HepG2 (cell line): ENCODE measurements at regions not wholly inside any gene's neighbourhood (a gene's known extent, or its start where the extent isn't known, plus 50 kb on each side); places are given as distances from the start of the nearest gene placed in this dataset.

ENCODE experiments used
- ATAC-seq: fragments of 200-7000 bp; cut with Tn5 transposase; 3 replicates; pipeline ENCODE4 v1.9.1; 2020; ENCODE audit warnings: mild to moderate bottlenecking, moderate library complexity
- BruUV-seq: library from RNA; stranded (reverse); fragments of 400-500 nt; replicated peaks from 2 replicates; lab custom pipeline; 2021; lab: Mats Ljungman, UMichigan
- CTCF ChIA-PET: fragments of 300-600 bp; formaldehyde crosslinking; extraction: SDS; loops from one replicate; lab custom pipeline; 2021; ENCODE audit warnings: low total read pairs, inconsistent platforms, low intra/inter-chr PET ratio; lab: Yijun Ruan, JAX
- POLR2A ChIA-PET: fragments of 350-600 bp; sonication (Branson Sonifier 250); formaldehyde crosslinking; loops from one replicate; lab custom pipeline; 2020; ENCODE audit warnings: antibody characterized with exemption, inconsistent platforms; lab: Yijun Ruan, JAX
- DNase-seq: peaks from one replicate; pipeline ENCODE4 v3.0.0-alpha.2; 2015; ENCODE audit warnings: low spot score
- FAIRE-seq: peaks from 3 replicates; lab custom pipeline; 2011; peaks lifted over from hg19 to GRCh38; lab: Jason Lieb, UNC
- H2AFZ ChIP-seq: one replicate; pipeline ENCODE4 v1.6.1; 2011; ENCODE audit warnings: low read length, inconsistent platforms
- H3K27ac ChIP-seq: fragments of 300-600 bp; 3 replicates; pipeline ENCODE4 v1.8.0; 2011; ENCODE audit warnings: mixed run types, mild to moderate bottlenecking, mixed read lengths, low read length, inconsistent platforms; ENCODE audit not compliant: insufficient read depth; ENCODE audit errors: extremely low read length
- H3K27me3 ChIP-seq, 2 experiments: fragments of 200-600 bp in 1 of 2; 2 replicates in 1 of 2; 3 replicates in 1 of 2; pipeline versions ENCODE4 v1.6.0 to v1.8.0; 2011; ENCODE audit warnings: low read length in 2 of 2, mild to moderate bottlenecking in 2 of 2, moderate library complexity in 2 of 2, inconsistent platforms in 1 of 2; ENCODE audit not compliant: insufficient read depth in 2 of 2, control insufficient read depth in 1 of 2
- H3K36me3 ChIP-seq, 2 experiments: fragments of 200-600 bp in 1 of 2; replicated peaks in 1 of 2; 2 replicates in 1 of 2; 3 replicates in 1 of 2; pipeline versions ENCODE4 v1.5.1 to v1.8.0; 2011; ENCODE audit warnings: low read length in 2 of 2, inconsistent platforms in 1 of 2; ENCODE audit not compliant: insufficient read depth in 2 of 2, control insufficient read depth in 1 of 2
- H3K4me1 ChIP-seq: 2 replicates; pipeline ENCODE4 v1.5.1; 2012; ENCODE audit warnings: low read length, inconsistent platforms; ENCODE audit not compliant: insufficient read depth
- H3K4me2 ChIP-seq: 2 replicates; pipeline ENCODE4 v1.6.0; 2011; ENCODE audit warnings: low read depth, low read length, inconsistent platforms
- H3K4me3 ChIP-seq, 3 experiments: fragments of 200-600 bp in 1 of 3; sonication (generic), shearing (Covaris generic) in 1 of 3; replicated peaks in 1 of 3; 2 replicates each; pipeline ENCODE4 v1.5.1; 2011 to 2016; ENCODE audit warnings: low read length in 3 of 3, inconsistent platforms in 2 of 3, low read depth in 2 of 3, mild to moderate bottlenecking in 2 of 3, control low read depth in 1 of 3, mixed read lengths in 1 of 3; ENCODE audit not compliant: insufficient read depth in 1 of 3
- H3K79me2 ChIP-seq: one replicate; pipeline ENCODE4 v1.6.1; 2011; ENCODE audit warnings: low read length, inconsistent platforms; ENCODE audit not compliant: insufficient read depth
- H3K9ac ChIP-seq: 2 replicates; pipeline ENCODE4 v1.6.0; 2011; ENCODE audit warnings: mild to moderate bottlenecking, low read depth, low read length, inconsistent platforms; ENCODE audit not compliant: insufficient read depth
- H3K9me3 ChIP-seq: 2 replicates; pipeline ENCODE4 v1.5.1; 2012; ENCODE audit warnings: mild to moderate bottlenecking, low read length
- H4K20me1 ChIP-seq: 2 replicates; pipeline ENCODE4 v1.6.0; 2011; ENCODE audit warnings: inconsistent platforms, mild to moderate bottlenecking, low read length, moderate library complexity; ENCODE audit not compliant: insufficient read depth
- ATRX ChIP-seq: sonication (generic); formaldehyde crosslinking; IDR thresholded peaks from 2 replicates; pipeline ENCODE4 v1.4.0; 2020; ENCODE audit warnings: missing genetic modification reagents, borderline replicate concordance
- BHLHE40 ChIP-seq: IDR thresholded peaks from 2 replicates; pipeline ENCODE4 v1.6.1; 2011; ENCODE audit warnings: low read length, improper control_type of control experiment
- GABPA ChIP-seq, 2 experiments: IDR thresholded peaks; 2 replicates each; pipeline ENCODE4 v1.6.1; 2011 to 2016; ENCODE audit warnings: low read depth in 2 of 2, low read length in 1 of 2, missing biosample characterization in 1 of 2, missing genetic modification characterization in 1 of 2
- GATAD1 ChIP-seq: IDR thresholded peaks from 2 replicates; pipeline ENCODE4 v1.6.1; 2016; ENCODE audit warnings: missing genetic modification reagents, missing compliant biosample characterization
- KMT2A ChIP-seq: sonication (generic); formaldehyde crosslinking; IDR thresholded peaks from 2 replicates; pipeline ENCODE4 v1.4.0; 2020; ENCODE audit warnings: missing genetic modification reagents
- PHF21A ChIP-seq: sonication (generic); formaldehyde crosslinking; IDR thresholded peaks from 2 replicates; pipeline ENCODE4 v1.5.0; 2020; ENCODE audit warnings: mild to moderate bottlenecking, missing genetic modification reagents
- REPIN1 ChIP-seq: sonication (generic); formaldehyde crosslinking; IDR thresholded peaks from 2 replicates; pipeline ENCODE4 v1.8.0; 2022; ENCODE audit warnings: missing genetic modification reagents, low read depth, mild to moderate bottlenecking, borderline replicate concordance
- RFXAP ChIP-seq: sonication (generic); formaldehyde crosslinking; IDR thresholded peaks from 2 replicates; pipeline ENCODE4 v1.4.0; 2020; ENCODE audit warnings: missing genetic modification reagents, borderline replicate concordance
- SKI ChIP-seq: fragments of 450-650 bp; IDR thresholded peaks from one replicate; pipeline ENCODE4 v1.6.1; 2018; ENCODE audit warnings: mild to moderate bottlenecking; ENCODE audit not compliant: partially characterized antibody
- SYNCRIP ChIP-seq: fragments of 200-400 bp; formaldehyde crosslinking; IDR thresholded peaks from 2 replicates; pipeline ENCODE4 v1.6.1; 2018; ENCODE audit warnings: mild to moderate bottlenecking, low read depth, low read length; ENCODE audit not compliant: insufficient read depth
- U2AF1 ChIP-seq: fragments of 200-400 bp; formaldehyde crosslinking; optimal IDR thresholded peaks from 2 replicates; pipeline ENCODE3; 2017; ENCODE audit warnings: mild to moderate bottlenecking, low read depth, low read length
- XRCC5 ChIP-seq: fragments of 200-400 bp; formaldehyde crosslinking; optimal IDR thresholded peaks from 2 replicates; pipeline ENCODE3; 2017; ENCODE audit warnings: mild to moderate bottlenecking, low read length
- ZNF660 ChIP-seq: sonication (generic); formaldehyde crosslinking; IDR thresholded peaks from 2 replicates; pipeline ENCODE4 v1.5.1; 2020; ENCODE audit warnings: mild to moderate bottlenecking, low read depth, missing genetic modification reagents, borderline replicate concordance
- ZNF720 ChIP-seq: sonication (generic); formaldehyde crosslinking; IDR thresholded peaks from 2 replicates; pipeline ENCODE4 v1.4.0; 2020; ENCODE audit warnings: missing genetic modification reagents
- ZSCAN9 ChIP-seq: IDR thresholded peaks from 2 replicates; pipeline ENCODE4 v1.6.1; 2016; ENCODE audit warnings: borderline replicate concordance
- in situ Hi-C: cut with HindIII; loops from 2 replicates; pipeline ENCODE4 v1.10.0; 2017; ENCODE audit warnings: low pct_unique_long_range_greater_than_20kb; ENCODE audit not compliant: extremely low pct_ligation_motif_present
- intact Hi-C: fragments of 100-400 bp; cut with micrococcal nuclease; formaldehyde crosslinking; loops from one replicate; pipeline ENCODE4 v1.10.0; 2022; ENCODE audit not compliant: unreplicated experiment
- TF ChIP-seq, protein P1 (sequence below): sonication (generic); formaldehyde crosslinking; IDR thresholded peaks from 2 replicates; pipeline ENCODE4 v1.8.1; 2023; ENCODE audit warnings: missing genetic modification reagents, mild to moderate bottlenecking, borderline replicate concordance
- TF ChIP-seq, protein P2 (sequence below), 2 experiments: IDR thresholded peaks; 2 replicates each; pipeline ENCODE4 v1.6.1; 2011 to 2012; ENCODE audit warnings: low read length in 2 of 2, borderline replicate concordance in 1 of 2, low read depth in 1 of 2, mild to moderate bottlenecking in 1 of 2, moderate library complexity in 1 of 2
- TF ChIP-seq, protein P3 (sequence below): sonication (generic); formaldehyde crosslinking; IDR thresholded peaks from 2 replicates; pipeline ENCODE4 v1.8.0; 2022; ENCODE audit warnings: mild to moderate bottlenecking, missing genetic modification reagents, moderate library complexity
- TF ChIP-seq, protein P4 (sequence below): sonication (generic); formaldehyde crosslinking; IDR thresholded peaks from 2 replicates; pipeline ENCODE4 v1.5.1; 2020; ENCODE audit warnings: mild to moderate bottlenecking, missing genetic modification reagents, moderate library complexity

DNA sequence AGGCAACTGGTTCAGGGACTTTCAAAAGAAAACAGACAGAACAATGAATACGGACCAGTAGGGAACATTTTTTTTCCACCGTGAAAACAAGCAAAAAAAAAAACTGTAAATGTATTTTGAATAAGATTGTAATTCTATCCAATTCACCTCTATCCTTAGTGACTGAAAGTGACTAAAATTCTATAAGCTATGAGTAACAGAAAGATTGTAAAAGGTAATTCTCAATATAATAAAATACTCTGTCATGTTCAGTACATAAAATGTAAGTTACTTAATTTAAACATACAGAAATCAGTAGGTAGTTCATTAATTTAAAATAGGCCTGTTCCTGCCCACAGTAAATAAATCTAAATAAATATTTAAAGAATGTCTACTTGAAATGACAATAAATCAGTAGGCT lies 368.2 kb upstream of the ARHGEF26 start (continued):
- no peak for TF ChIP-seq BHLHE40
- TF ChIP-seq ZNF720 (CRISPR knock-in tag): no peak
- no peak for TF ChIP-seq ATRX (CRISPR knock-in tag)

DNA sequence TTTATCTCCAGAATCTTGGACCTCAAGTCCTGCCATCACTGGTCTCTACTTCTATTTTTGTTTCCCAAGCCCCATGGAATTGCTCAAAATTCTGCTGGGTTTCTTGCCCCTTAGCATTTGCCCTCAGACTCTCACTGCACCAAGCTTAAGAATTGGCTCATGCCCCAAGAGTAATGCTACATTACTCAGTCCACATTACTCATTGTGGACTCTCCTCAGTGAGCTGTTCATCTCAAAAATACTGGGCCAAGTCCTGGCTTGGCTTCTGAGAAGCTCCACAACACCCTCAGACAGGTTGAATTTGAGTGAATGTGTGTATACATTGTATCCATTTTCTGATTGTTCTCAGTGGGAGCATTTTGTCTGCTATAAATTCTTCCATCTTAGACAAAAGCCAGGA lies 364.4 kb upstream of the ARHGEF26 start:
- Histone ChIP-seq H3K79me2 (no peaks in the 10 kb centered on the region), H3K9ac (no peak overlapping the region), H3K4me2 (no peak overlapping the region), H3K36me3 (no peaks in the 10 kb centered on the region), H3K9me3 (no peaks in the 10 kb centered on the region), H4K20me1 (no peaks in the 10 kb centered on the region), H3K4me1 (no peaks in the 10 kb centered on the region), H3K27me3 (no peaks in the 10 kb centered on the region), H3K27ac (no peak overlapping the region), H2AFZ (no peak overlapping the region), H3K4me3 (no peak overlapping the region)
- ChIA-PET POLR2A (no interaction called here), CTCF (no interaction called here)
- ATAC-seq: no peak
- in situ Hi-C loops (no loop called here), intact Hi-C loops (no loop called here)
- no peak for FAIRE-seq
- no peak for DNase-seq
- BruUV-seq: no TSS peak
- TF ChIP-seq ZNF660 (CRISPR knock-in tag) (no peak), GABPA (IDR thresholded peaks at IDR 0.05; ENCODE audit: low read depth, low read length) (no peak), GABPA (CRISPR knock-in tag; IDR thresholded peaks at IDR 0.05; ENCODE audit: low read depth) (no peak), U2AF1 (no peak), KMT2A (CRISPR knock-in tag) (no peak), REPIN1 (CRISPR knock-in tag) (no peak), PHF21A (no peak), XRCC5 (no peak), RFXAP (CRISPR knock-in tag) (no peak), SYNCRIP (no peak), SKI (no peak), GATAD1 (no peak), ZSCAN9 (CRISPR knock-in tag) (no peak)
- TF ChIP-seq, protein P1, sequence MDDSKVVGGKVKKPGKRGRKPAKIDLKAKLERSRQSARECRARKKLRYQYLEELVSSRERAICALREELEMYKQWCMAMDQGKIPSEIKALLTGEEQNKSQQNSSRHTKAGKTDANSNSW (CRISPR knock-in tag): no peak
- TF ChIP-seq, protein P2, sequence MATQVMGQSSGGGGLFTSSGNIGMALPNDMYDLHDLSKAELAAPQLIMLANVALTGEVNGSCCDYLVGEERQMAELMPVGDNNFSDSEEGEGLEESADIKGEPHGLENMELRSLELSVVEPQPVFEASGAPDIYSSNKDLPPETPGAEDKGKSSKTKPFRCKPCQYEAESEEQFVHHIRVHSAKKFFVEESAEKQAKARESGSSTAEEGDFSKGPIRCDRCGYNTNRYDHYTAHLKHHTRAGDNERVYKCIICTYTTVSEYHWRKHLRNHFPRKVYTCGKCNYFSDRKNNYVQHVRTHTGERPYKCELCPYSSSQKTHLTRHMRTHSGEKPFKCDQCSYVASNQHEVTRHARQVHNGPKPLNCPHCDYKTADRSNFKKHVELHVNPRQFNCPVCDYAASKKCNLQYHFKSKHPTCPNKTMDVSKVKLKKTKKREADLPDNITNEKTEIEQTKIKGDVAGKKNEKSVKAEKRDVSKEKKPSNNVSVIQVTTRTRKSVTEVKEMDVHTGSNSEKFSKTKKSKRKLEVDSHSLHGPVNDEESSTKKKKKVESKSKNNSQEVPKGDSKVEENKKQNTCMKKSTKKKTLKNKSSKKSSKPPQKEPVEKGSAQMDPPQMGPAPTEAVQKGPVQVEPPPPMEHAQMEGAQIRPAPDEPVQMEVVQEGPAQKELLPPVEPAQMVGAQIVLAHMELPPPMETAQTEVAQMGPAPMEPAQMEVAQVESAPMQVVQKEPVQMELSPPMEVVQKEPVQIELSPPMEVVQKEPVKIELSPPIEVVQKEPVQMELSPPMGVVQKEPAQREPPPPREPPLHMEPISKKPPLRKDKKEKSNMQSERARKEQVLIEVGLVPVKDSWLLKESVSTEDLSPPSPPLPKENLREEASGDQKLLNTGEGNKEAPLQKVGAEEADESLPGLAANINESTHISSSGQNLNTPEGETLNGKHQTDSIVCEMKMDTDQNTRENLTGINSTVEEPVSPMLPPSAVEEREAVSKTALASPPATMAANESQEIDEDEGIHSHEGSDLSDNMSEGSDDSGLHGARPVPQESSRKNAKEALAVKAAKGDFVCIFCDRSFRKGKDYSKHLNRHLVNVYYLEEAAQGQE (IDR thresholded peaks at IDR 0.05; ENCODE audit: borderline replicate concordance in 1 of 2, low read depth in 1 of 2, low read length in 2 of 2): no peak
- TF ChIP-seq, protein P3, sequence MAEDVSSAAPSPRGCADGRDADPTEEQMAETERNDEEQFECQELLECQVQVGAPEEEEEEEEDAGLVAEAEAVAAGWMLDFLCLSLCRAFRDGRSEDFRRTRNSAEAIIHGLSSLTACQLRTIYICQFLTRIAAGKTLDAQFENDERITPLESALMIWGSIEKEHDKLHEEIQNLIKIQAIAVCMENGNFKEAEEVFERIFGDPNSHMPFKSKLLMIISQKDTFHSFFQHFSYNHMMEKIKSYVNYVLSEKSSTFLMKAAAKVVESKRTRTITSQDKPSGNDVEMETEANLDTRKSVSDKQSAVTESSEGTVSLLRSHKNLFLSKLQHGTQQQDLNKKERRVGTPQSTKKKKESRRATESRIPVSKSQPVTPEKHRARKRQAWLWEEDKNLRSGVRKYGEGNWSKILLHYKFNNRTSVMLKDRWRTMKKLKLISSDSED (CRISPR knock-in tag): no peak
- TF ChIP-seq, protein P4, sequence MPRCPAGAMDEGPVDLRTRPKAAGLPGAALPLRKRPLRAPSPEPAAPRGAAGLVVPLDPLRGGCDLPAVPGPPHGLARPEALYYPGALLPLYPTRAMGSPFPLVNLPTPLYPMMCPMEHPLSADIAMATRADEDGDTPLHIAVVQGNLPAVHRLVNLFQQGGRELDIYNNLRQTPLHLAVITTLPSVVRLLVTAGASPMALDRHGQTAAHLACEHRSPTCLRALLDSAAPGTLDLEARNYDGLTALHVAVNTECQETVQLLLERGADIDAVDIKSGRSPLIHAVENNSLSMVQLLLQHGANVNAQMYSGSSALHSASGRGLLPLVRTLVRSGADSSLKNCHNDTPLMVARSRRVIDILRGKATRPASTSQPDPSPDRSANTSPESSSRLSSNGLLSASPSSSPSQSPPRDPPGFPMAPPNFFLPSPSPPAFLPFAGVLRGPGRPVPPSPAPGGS (CRISPR knock-in tag): no peak
